ENCODE measurements at regions not wholly inside any gene's neighbourhood (a gene's known extent, or its start where the extent isn't known, plus 50 kb on each side); places are given as distances from the start of the nearest gene placed in this dataset.

GRCh38 chr9:81078555-81078954 lies 610.8 kb downstream of the TLE1 start:
- TF ChIP-seq CTCF (IDR thresholded peaks at IDR 0.05) (no peak), POLR2A (IDR thresholded peaks at IDR 0.05) (no peak)
